COR-L47 (cell line): ENCODE measurements at regions not wholly inside any gene's neighbourhood (a gene's known extent, or its start where the extent isn't known, plus 50 kb on each side); places are given as distances from the start of the nearest gene placed in this dataset.

Source experiments
- DNase-seq: peaks from one replicate; lab custom pipeline; 2025; lab: John Stamatoyannopoulos, UW

DNA sequence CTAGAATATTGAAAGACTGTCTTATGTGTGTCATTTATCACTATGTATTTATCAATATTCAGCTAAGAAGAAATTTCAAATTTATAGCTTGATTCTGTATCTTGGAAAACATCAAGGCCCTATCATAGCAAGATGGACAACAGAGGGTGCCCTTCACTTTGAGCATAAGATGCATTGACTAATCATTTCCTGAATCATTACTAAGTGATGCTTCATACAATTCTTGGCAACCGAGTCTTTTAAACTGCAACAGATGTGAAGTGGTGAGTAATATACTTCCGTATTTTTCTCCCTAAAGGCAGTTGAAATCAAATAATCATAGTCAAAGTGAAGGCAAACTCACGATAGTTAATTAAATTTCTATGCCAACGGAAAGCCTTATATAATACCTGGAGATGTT, 318.6 kb upstream of the RGMB start:
- no peak for DNase-seq

- no peak for DNase-seq
Observed at GRCh38 chr5:98455665-98456064, 317.8 kb upstream of the RGMB start.

DNA sequence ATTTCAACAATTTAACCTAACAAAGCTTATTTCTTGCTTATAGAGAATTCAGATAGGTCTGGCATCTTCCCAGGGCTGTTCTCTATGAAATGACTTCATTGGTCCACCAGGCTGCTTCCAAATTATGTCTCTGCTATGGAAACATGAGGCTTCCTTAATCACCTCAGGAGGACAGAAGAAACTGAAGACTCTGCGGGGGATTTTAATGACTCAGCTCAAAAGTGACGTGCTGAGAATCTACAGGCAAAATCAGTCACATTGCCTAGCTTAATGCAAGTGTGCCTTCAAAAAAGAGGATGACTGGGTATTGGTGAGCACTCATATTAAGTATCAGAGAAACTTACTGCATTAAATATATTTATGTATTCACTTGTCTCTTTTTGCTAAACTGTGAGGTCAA, 315.5 kb upstream of the RGMB start:
- no peak for DNase-seq

DNA sequence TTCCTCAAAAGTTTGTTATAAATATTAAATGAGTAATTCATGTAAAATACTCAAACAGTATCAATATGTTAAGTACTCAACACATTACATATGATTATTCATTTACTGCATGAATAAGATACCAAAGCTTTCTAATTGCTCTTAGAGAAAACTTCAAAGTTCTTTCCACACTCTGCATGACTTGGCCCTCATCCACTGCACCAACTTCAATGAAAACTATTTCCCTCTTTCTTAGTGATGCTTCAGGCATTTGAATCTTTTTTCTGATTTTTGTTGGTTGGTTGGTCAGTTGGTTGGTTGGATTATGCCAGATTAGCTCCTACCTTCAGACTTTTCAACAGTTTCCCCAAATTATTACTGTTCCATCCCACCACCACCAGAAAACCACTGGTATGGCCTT, 314.7 kb upstream of the RGMB start:
- no peak for DNase-seq

- no peak for DNase-seq
Observed at GRCh38 chr5:98460536-98460935, 312.9 kb upstream of the RGMB start.

DNA sequence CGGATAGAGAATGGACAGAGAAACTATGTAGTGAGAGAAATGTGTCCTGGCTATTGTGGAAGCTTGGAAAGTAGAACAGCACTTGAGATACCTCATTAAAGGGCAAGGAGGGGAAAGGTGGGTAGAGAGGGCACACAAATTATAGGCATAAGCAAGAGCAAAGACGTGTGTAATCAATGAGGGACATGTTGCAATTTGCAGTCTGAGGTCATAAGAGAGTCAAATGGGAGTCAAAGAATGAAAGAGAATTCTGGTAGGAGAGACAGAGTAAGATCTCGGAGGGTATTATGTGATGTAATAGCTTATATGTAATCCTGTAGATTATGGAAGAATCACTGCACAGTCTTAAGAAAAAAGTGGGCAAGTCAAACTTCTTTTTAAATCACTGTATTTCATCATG, 312.0 kb upstream of the RGMB start:
- DNase-seq, result no peak

DNA sequence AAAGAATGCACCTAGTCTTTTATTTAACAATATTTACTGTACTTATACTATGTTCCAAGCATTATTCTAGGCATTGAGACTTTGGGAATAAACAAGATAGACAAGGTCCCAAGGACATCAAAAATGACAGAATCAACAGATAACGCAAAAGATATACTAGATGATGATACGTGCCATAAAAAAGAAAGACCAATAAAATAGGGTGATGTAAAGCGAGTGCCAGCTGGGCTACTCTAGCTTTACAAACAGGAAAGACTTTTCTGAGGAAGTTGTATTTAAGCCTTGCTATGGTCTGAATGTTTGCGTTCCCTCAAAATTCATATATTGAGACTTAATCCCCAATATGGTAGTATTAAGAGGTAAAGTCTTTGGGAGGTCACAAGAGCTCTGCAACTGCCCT, 310.2 kb upstream of the RGMB start:
- no peak for DNase-seq

DNA sequence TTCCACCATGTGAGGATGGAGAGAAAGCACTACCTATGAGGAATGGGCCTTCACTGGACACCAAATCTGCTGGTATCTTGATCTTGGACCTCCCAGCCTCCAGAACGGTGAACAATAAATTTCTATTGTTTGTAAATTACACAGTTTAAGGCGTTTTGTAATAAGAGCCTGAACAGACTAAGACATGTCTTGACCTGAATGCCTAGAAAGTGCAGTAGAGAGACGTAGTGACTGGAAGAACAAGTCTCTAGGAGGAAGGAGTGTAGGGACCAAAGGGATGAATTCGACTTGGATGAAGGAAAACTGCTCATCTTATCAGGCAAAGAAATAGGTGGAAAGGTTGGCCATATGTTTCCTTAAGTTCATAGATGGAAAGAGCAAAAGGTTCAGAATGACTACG, 309.8 kb upstream of the RGMB start:
- DNase-seq, result no peak

DNA sequence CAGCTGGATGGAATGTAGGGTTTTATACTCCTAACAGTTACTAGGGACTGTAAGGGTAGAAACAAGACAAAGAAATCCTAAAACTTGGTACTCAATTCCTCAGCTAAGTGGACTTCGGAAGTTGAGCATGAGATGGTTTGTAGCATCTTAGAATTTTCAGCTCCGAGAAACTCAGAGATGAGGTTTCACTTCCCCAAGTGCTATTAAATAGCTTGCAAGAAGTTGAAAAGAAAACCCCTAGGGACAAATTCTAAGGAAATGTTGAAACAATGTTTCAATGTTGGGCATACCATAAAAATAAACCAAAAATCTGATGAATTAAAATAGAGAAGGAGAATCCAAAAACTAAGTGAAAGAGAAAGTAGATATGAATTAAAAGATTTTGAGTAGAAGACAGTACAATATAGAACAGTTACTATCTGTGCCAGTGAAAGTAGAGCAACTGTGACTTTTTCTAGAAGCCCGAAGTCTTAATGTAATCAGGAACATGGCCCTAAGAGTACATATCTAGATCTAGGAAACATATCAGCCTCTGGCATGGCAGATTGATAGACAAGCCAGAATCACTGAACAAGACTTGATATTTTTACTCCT, 308.6 kb upstream of the RGMB start:
- DNase-seq, result no peak

- DNase-seq, result no peak
Observed at GRCh38 chr5:98468188-98468869, 305.1 kb upstream of the RGMB start.

GRCh38 chr5:98470747-98471146, 302.7 kb upstream of the RGMB start:
- DNase-seq, result no peak

GRCh38 chr5:98471458-98471857, 302.0 kb upstream of the RGMB start:
- DNase-seq, result no peak

DNA sequence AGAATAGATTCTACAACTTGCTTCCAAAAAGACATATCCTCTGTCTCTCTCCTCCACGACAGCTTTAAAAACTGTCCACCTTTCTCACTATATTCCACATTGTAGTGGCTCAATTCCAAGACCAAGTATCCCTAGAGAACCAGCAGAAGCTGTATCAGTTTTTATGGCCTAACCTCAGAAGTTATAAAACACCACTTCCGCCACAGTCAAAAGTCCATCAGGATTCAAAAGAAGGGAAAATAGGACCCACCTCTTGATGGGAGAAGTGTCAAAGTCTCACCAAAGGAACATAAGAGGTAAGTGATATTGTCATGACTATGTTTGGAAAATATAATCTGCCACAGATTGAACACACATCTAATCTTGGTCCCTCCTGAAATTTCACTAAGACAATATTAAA, 299.2 kb upstream of the RGMB start:
- DNase-seq, result no peak

- no peak for DNase-seq
Observed at GRCh38 chr5:98474782-98475181, 298.7 kb upstream of the RGMB start.

DNA sequence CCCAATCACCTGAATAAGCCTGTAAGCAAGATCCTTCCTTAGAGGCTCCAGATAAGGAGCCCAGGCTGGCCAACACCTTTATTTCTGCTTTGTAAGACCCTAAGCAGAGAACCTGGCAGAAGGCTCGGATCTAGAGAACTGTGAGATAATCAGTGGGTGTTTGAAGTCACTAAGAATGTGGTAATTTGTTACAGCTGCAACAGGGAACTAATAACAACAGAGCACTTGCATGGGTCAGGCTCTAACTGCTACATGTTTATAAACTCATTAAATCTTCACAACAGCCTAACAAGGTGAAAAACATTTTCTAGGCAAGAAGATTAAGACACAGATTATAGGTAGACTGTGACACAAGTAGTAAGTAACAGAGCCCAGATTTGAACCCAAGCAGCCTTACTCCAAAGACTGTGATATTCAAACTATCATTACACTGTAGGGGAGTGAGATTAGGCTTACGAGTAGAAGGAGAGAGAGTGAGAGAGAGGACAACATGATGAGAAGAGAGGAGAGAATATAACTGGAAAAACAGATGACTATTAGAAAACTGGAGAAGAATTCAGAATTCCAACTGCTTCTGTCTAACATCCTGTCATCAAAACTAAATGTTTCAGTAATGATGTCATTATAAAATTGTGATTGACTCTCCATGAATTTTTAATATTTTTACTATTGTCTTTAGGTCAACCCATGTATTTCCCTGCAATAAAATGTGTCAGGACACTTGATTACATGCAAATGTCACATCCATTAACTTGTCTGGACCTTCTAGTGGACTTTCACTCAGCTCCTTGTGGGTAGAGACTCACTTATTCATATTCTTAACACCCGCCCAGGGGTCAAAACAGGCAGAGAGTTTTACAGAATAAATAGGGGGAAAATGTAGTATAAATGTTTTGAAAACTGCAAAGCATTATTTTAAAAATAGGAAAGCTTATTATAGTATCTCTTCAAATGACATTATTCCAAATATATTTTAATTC, 290.9 kb upstream of the RGMB start:
- no peak for DNase-seq

DNA sequence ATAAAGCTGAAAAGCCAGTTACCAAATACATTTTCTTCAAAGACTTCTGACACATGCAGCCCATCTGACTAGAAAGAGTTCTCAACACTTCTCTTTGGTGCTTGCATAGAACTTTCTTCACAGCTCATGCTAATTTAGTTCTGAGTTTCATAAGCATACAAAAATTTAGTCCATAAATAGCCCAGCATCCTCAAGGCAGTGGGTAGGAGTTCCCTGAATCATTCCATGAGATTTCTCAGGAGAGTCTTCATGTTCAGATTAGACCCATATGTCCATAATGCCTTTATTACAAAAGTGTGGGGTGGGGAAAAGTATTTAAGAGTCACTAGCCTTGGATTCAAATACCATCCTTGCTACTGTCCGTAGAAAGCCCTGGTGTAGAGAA, 290.2 kb upstream of the RGMB start:
- DNase-seq, result no peak

GRCh38 chr5:98489021-98489420, 284.4 kb upstream of the RGMB start:
- DNase-seq, result no peak

DNA sequence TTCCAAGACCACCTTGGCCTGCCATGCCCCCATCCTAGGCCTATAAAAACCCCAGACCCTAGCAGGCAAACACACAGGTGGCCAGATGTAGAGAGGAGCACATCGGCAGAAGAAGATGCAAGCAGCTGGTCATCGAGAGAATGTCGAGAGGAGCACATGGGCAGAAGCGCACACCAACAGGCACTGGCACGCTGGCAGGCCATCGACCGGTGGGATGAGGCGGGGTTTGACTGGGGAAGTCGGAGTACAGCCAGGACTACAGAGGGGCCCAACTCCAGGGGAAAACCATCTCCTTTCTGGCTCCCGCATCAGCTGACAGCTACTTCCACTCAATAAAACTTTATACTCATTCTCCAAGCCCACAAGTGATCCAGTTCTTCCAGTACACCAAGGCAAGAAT, 283.1 kb upstream of the RGMB start:
- no peak for DNase-seq

DNA sequence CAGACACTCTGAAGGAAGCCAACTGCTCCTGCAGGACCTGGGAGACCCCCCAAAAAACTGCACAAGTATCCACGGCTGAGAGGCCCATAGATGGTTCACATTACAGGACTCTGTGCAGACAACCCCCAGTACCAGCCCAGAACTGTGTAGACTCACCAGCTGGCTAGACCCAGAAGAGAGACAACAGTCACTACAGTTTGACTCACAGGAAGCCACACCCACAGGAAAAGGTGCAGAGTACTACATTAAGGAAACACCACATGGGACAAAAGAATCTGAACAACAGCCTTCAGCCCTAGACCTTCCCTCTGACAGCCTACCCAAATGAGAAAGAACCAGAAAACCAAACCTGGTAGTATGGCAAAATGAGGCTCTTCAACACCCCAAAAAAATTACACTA, 281.2 kb upstream of the RGMB start:
- DNase-seq, result no peak

DNA sequence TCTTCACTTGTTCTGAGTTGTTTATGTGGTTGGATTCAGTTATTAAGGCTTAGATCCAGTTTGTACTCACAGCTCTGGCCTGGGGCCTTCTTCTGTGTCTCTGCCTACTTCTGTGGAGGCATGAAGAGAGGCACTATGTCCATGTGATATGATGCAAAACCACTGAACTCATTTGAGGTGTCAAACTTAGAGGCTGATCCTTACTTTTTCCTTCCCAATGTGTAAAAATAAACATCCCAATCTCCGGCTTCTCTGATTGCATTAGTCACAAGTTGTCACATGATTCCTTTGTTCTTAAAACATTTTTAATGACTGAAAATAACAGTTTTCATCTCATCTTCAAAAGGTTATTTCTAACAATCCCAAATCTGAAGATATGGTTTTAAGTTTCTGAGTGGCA, 276.0 kb upstream of the RGMB start:
- DNase-seq, result no peak

DNA sequence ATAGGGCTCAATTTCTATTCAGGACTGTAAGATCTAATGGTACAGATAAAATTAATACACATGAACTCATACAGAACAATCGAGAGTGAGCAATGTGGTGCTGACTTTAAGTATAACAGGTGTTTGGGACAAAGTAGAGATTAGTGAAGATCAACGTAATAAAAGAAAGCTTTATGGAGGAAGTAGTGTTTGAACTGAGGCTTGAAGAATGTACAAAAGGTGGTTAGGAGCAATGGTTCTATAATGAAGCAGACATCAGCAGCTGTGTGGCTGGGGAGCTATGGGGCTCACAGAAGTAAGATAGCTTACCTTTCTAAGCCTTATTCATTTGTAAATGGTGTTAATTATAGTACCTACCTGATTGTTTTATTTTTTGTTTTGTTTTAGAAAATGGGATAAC, 275.4 kb upstream of the RGMB start:
- no peak for DNase-seq

DNA sequence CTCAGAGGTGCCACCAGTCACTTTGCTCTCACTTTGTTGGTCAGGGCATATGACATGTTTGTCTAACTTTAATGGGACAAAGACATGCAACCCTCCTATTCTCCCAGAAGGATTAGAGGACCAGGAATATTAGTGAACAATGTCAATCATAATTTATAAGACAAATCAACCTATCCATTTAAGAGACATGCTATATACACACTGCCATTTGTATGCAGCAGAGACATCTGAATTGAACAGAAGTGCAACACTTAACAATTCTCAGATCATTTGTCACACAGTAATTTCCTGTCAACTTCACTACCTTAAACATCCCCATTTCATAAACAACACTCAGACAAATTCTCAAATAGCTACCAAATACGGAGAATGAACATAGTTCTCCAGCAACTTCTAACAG, 273.6 kb upstream of the RGMB start:
- DNase-seq, result no peak

- DNase-seq, result no peak
Observed at GRCh38 chr5:98500811-98501210, 272.7 kb upstream of the RGMB start.
